PC-3 (cell line): ENCODE measurements at regions not wholly inside any gene's neighbourhood (a gene's known extent, or its start where the extent isn't known, plus 50 kb on each side); places are given as distances from the start of the nearest gene placed in this dataset.

ENCODE experiments used
- ATAC-seq: fragments of 200-7000 bp; cut with Tn5 transposase; 2 replicates; pipeline ENCODE4 v1.9.1; 2020; ENCODE audit warnings: mild to moderate bottlenecking, moderate library complexity
- BruUV-seq: library from RNA; stranded (reverse); fragments of 400-500 nt; replicated peaks from 2 replicates; lab custom pipeline; 2021; lab: Mats Ljungman, UMichigan
- CTCF ChIA-PET: fragments of 300-600 bp; sonication (Branson Sonifier 250); formaldehyde crosslinking; loops from one replicate; lab custom pipeline; 2022; ENCODE audit warnings: antibody characterized with exemption; lab: Charles Lee
- POLR2A ChIA-PET: fragments of 300-600 bp; sonication (Branson Sonifier 250); formaldehyde crosslinking; loops from one replicate; lab custom pipeline; 2022; ENCODE audit warnings: antibody characterized with exemption; ENCODE audit not compliant: unreplicated experiment; lab: Charles Lee
- DNase-seq: peaks from one replicate; pipeline ENCODE4 v3.0.0-alpha.2; 2015
- H2AFZ ChIP-seq: fragments of 300-600 bp; sonication (generic); 2 replicates; pipeline ENCODE4 v1.6.0; 2016; ENCODE audit warnings: antibody characterized with exemption, low read length
- H3F3A ChIP-seq: fragments of 300-600 bp; sonication (generic); one replicate; pipeline ENCODE4 v1.6.0; 2017; ENCODE audit warnings: antibody characterized with exemption, low read length, control low read depth, mild to moderate bottlenecking; ENCODE audit not compliant: unreplicated experiment
- H3K27ac ChIP-seq: fragments of 300-600 bp; sonication (generic); 2 replicates; pipeline ENCODE4 v1.5.1; 2016; ENCODE audit warnings: mild to moderate bottlenecking, low read length
- H3K27me3 ChIP-seq: fragments of 300-600 bp; sonication (generic); 2 replicates; pipeline ENCODE4 v1.6.1; 2016; ENCODE audit warnings: low read length, mixed read lengths
- H3K36me3 ChIP-seq: fragments of 300-600 bp; sonication (generic); 2 replicates; pipeline ENCODE4 v1.6.1; 2016; ENCODE audit warnings: low read depth, mixed run types, low read length, mixed read lengths
- H3K4me1 ChIP-seq: fragments of 300-600 bp; sonication (generic); 2 replicates; pipeline ENCODE4 v1.5.1; 2016; ENCODE audit warnings: low read length; ENCODE audit not compliant: insufficient read depth
- H3K4me2 ChIP-seq: fragments of 300-600 bp; sonication (generic); 2 replicates; pipeline ENCODE4 v1.6.0; 2016; ENCODE audit warnings: low read length
- H3K4me3 ChIP-seq: fragments of 300-600 bp; sonication (generic); 2 replicates; pipeline ENCODE4 v1.5.1; 2016; ENCODE audit warnings: mild to moderate bottlenecking, low read length, mixed read lengths
- H3K79me2 ChIP-seq: fragments of 300-600 bp; sonication (generic); 2 replicates; pipeline ENCODE4 v1.6.1; 2017; ENCODE audit warnings: low read length, mixed read lengths
- H3K9ac ChIP-seq: fragments of 300-600 bp; sonication (generic); 2 replicates; pipeline ENCODE4 v1.6.0; 2016; ENCODE audit warnings: mild to moderate bottlenecking, low read length
- H3K9me2 ChIP-seq: fragments of 300-600 bp; sonication (generic); replicated peaks from 2 replicates; pipeline ENCODE4 v1.6.1; 2016; ENCODE audit warnings: mixed run types, low read length, mixed read lengths
- H3K9me3 ChIP-seq: fragments of 300-600 bp; sonication (generic); 2 replicates; pipeline ENCODE4 v1.6.1; 2016; ENCODE audit warnings: low read length, mixed read lengths
- H4K20me1 ChIP-seq: fragments of 300-600 bp; sonication (generic); 2 replicates; pipeline ENCODE4 v1.6.1; 2016; ENCODE audit warnings: low read length, mixed read lengths
- CTCF ChIP-seq: fragments of 300-600 bp; sonication (generic); conservative IDR thresholded peaks from 2 replicates; pipeline ENCODE4 v1.5.1; 2017; ENCODE audit warnings: antibody characterized with exemption, low read depth, mild to moderate bottlenecking, low read length
- EZH2 ChIP-seq: fragments of 300-600 bp; sonication (generic); IDR thresholded peaks from one replicate; pipeline ENCODE4 v1.6.1; 2017; ENCODE audit warnings: antibody characterized with exemption, mild to moderate bottlenecking, low read length; ENCODE audit not compliant: unreplicated experiment
- EZH2phosphoT487 ChIP-seq: fragments of 300-600 bp; sonication (generic); IDR thresholded peaks from 2 replicates; pipeline ENCODE4 v1.6.1; 2018; ENCODE audit warnings: mild to moderate bottlenecking, antibody characterized with exemption, low read length, borderline replicate concordance
- intact Hi-C: fragments of 100-400 bp; cut with micrococcal nuclease; formaldehyde crosslinking; loops from 2 replicates; pipeline ENCODE4 v1.9.0; 2023

- ChIA-PET CTCF (no interaction called here), POLR2A (no interaction called here)
- Histone ChIP-seq H2AFZ (no peak overlapping the region), H4K20me1 (no peaks in the 10 kb centered on the region), H3K9me2 (no peaks in the 10 kb centered on the region), H3K36me3 (no peaks in the 10 kb centered on the region), H3F3A (no peaks in the 10 kb centered on the region), H3K27me3 (peaks cover 13% of the 10 kb centered on the region; the same call in 1 of the 2 replicates), H3K9me3 (no peaks in the 10 kb centered on the region), H3K9ac (no peak overlapping the region), H3K4me1 (no peaks in the 10 kb centered on the region), H3K4me3 (no peak overlapping the region), H3K27ac (no peak overlapping the region), H3K4me2 (no peak overlapping the region), H3K79me2 (no peaks in the 10 kb centered on the region)
- DNase-seq, result no peak
- no peak for ATAC-seq
- TF ChIP-seq EZH2phosphoT487, result no peak
- no peak for TF ChIP-seq CTCF
- TF ChIP-seq EZH2, result no peak
- BruUV-seq, result no TSS peak
- intact Hi-C loops, result no loop called here
Measured at GRCh38 chr5:5006548-5006947, 133.6 kb upstream of the ADAMTS16 start.

- intact Hi-C loops, result no loop called here
- no TSS peak for BruUV-seq
- no peaks in the 10 kb centered on the region for H3K9me3 ChIP-seq
Measured at GRCh38 chr5:5009240-5009639, 130.9 kb upstream of the ADAMTS16 start.

More at GRCh38 chr5:5009240-5009639, 130.9 kb upstream of the ADAMTS16 start:
- H3K4me1 ChIP-seq, result peaks cover under 1% of the 10 kb centered on the region; the same call in 1 of the 2 replicates
- no peaks in the 10 kb centered on the region for H3K9me2 ChIP-seq
- POLR2A ChIA-PET, result no interaction called here
- no peaks in the 10 kb centered on the region for H3K79me2 ChIP-seq
- ATAC-seq (no peak), DNase-seq (no peak)
- no peak overlapping the region for H3K9ac ChIP-seq
- H2AFZ ChIP-seq, result no peak overlapping the region
- H3K4me3 ChIP-seq, result no peak overlapping the region
- H3K4me2 ChIP-seq, result no peak overlapping the region
- no peak overlapping the region for H3K27ac ChIP-seq
- TF ChIP-seq EZH2 (no peak), EZH2phosphoT487 (no peak), CTCF (no peak)
- no peaks in the 10 kb centered on the region for H3F3A ChIP-seq
- CTCF ChIA-PET, result no interaction called here
- H3K36me3 ChIP-seq, result no peaks in the 10 kb centered on the region
- H4K20me1 ChIP-seq, result no peaks in the 10 kb centered on the region
- peaks cover 17% of the 10 kb centered on the region; the same call in 1 of the 2 replicates for H3K27me3 ChIP-seq
